ENCODE measurements at regions not wholly inside any gene's neighbourhood (a gene's known extent, or its start where the extent isn't known, plus 50 kb on each side); places are given as distances from the start of the nearest gene placed in this dataset.

GRCh38 chr1:185444676-185445075 is 127.6 kb upstream of the IVNS1ABP start:
- 53% methylated on average over 8 of the region's 8 CpGs for WGBS (ENCODE audit: low lambda C conversion rate)
- Histone ChIP-seq H3K4me1 (ENCODE audit: insufficient read depth, low read length) (no peaks in the 10 kb centered on the region), H3K9ac (ENCODE audit: insufficient read depth, low read depth, low read length) (no peak overlapping the region), H2AFZ (ENCODE audit: low read length) (no peak overlapping the region), H3K4me3 (replicated peaks in 1 of 3; ENCODE audit: insufficient read depth in 1 of 3, low read depth in 2 of 3, low read length in 3 of 3) (no peak overlapping the region), H3K9me3 (ENCODE audit: low read length) (no peaks in the 10 kb centered on the region), H3K27me3 (ENCODE audit: control insufficient read depth in 1 of 2, insufficient read depth in 2 of 2, low read length in 2 of 2) (no peaks in the 10 kb centered on the region; a peak in 1 of 5 replicates), H3K79me2 (ENCODE audit: insufficient read depth, low read length) (no peaks in the 10 kb centered on the region), H3K4me2 (ENCODE audit: low read depth, low read length) (no peak overlapping the region), H4K20me1 (ENCODE audit: insufficient read depth, low read length) (no peaks in the 10 kb centered on the region), H3K27ac (ENCODE audit: extremely low read length, insufficient read depth, low read length) (no peak overlapping the region), H3K36me3 (replicated peaks in 1 of 2; ENCODE audit: control insufficient read depth in 1 of 2, insufficient read depth in 2 of 2, low read length in 2 of 2) (no peaks in the 10 kb centered on the region)
- POLR2A ChIA-PET: no interaction called here
- DNase-seq (ENCODE audit: low spot score) (no peak), ATAC-seq (no peak), FAIRE-seq (no peak)
- in situ Hi-C loops (cut with HindIII; ENCODE audit: extremely low pct_ligation_motif_present, low pct_unique_long_range_greater_than_20kb): no loop called here
- BruUV-seq (replicated peaks): no TSS peak
- intact Hi-C loops (cut with micrococcal nuclease; ENCODE audit: unreplicated experiment): no loop called here
- TF ChIP-seq, protein P1, sequence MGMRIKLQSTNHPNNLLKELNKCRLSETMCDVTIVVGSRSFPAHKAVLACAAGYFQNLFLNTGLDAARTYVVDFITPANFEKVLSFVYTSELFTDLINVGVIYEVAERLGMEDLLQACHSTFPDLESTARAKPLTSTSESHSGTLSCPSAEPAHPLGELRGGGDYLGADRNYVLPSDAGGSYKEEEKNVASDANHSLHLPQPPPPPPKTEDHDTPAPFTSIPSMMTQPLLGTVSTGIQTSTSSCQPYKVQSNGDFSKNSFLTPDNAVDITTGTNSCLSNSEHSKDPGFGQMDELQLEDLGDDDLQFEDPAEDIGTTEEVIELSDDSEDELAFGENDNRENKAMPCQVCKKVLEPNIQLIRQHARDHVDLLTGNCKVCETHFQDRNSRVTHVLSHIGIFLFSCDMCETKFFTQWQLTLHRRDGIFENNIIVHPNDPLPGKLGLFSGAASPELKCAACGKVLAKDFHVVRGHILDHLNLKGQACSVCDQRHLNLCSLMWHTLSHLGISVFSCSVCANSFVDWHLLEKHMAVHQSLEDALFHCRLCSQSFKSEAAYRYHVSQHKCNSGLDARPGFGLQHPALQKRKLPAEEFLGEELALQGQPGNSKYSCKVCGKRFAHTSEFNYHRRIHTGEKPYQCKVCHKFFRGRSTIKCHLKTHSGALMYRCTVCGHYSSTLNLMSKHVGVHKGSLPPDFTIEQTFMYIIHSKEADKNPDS (CRISPR knock-in tag; IDR thresholded peaks at IDR 0.05): no peak
- no peak for TF ChIP-seq ZNF326 (CRISPR knock-in tag; IDR thresholded peaks at IDR 0.05; ENCODE audit: borderline replicate concordance)
- no peak for TF ChIP-seq RBM39 (IDR thresholded peaks at IDR 0.05; ENCODE audit: low read depth, low read length, poor library complexity, severe bottlenecking)
- TF ChIP-seq, protein P2, sequence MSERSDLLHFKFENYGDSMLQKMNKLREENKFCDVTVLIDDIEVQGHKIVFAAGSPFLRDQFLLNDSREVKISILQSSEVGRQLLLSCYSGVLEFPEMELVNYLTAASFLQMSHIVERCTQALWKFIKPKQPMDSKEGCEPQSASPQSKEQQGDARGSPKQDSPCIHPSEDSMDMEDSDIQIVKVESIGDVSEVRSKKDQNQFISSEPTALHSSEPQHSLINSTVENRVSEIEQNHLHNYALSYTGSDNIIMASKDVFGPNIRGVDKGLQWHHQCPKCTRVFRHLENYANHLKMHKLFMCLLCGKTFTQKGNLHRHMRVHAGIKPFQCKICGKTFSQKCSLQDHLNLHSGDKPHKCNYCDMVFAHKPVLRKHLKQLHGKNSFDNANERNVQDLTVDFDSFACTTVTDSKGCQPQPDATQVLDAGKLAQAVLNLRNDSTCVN (CRISPR knock-in tag; IDR thresholded peaks at IDR 0.05; ENCODE audit: borderline replicate concordance): no peak
- no peak for TF ChIP-seq MEIS2 (CRISPR knock-in tag; IDR thresholded peaks at IDR 0.05)
- no peak for TF ChIP-seq HNRNPL (IDR thresholded peaks at IDR 0.05; ENCODE audit: low read depth, low read length)
- TF ChIP-seq SRSF1 (optimal IDR thresholded peaks at IDR 0.05; ENCODE audit: low read depth, low read length): no peak
- no peak for TF ChIP-seq GABPB1 (CRISPR knock-in tag; IDR thresholded peaks at IDR 0.05)
- no peak for TF ChIP-seq ARID3A (IDR thresholded peaks at IDR 0.05; ENCODE audit: low read depth, low read length)
- TF ChIP-seq E2F1 (CRISPR knock-in tag; IDR thresholded peaks at IDR 0.05): no peak
- TF ChIP-seq ZFP36L2 (CRISPR knock-in tag; IDR thresholded peaks at IDR 0.05): no peak
- TF ChIP-seq ZMYM2 (CRISPR knock-in tag; IDR thresholded peaks at IDR 0.05): no peak
- no peak for TF ChIP-seq HINFP (CRISPR knock-in tag; IDR thresholded peaks at IDR 0.05; ENCODE audit: low read depth)
- no peak for TF ChIP-seq ZNF773 (CRISPR knock-in tag; IDR thresholded peaks at IDR 0.05; ENCODE audit: borderline replicate concordance)
- TF ChIP-seq ZNF260 (CRISPR knock-in tag; IDR thresholded peaks at IDR 0.05; ENCODE audit: borderline replicate concordance, low read depth): no peak
- no peak for TF ChIP-seq ZNF703 (CRISPR knock-in tag; IDR thresholded peaks at IDR 0.05; ENCODE audit: borderline replicate concordance)
- TF ChIP-seq ZNF121 (CRISPR knock-in tag; IDR thresholded peaks at IDR 0.05): no peak
- CTCF ChIA-PET (ENCODE audit: low intra/inter-chr PET ratio, low total read pairs): no interaction called here
